Effector CD8-positive, alpha-beta T cell (primary cell): ENCODE measurements at regions not wholly inside any gene's neighbourhood (a gene's known extent, or its start where the extent isn't known, plus 50 kb on each side); places are given as distances from the start of the nearest gene placed in this dataset.

Experiments used
- DNase-seq: peaks from one replicate; lab custom pipeline; 2025; lab: John Stamatoyannopoulos, UW

GRCh38 chr1:34409689-34410229 lies 233.1 kb downstream of the C1orf94 start:
- no peak for DNase-seq

DNA sequence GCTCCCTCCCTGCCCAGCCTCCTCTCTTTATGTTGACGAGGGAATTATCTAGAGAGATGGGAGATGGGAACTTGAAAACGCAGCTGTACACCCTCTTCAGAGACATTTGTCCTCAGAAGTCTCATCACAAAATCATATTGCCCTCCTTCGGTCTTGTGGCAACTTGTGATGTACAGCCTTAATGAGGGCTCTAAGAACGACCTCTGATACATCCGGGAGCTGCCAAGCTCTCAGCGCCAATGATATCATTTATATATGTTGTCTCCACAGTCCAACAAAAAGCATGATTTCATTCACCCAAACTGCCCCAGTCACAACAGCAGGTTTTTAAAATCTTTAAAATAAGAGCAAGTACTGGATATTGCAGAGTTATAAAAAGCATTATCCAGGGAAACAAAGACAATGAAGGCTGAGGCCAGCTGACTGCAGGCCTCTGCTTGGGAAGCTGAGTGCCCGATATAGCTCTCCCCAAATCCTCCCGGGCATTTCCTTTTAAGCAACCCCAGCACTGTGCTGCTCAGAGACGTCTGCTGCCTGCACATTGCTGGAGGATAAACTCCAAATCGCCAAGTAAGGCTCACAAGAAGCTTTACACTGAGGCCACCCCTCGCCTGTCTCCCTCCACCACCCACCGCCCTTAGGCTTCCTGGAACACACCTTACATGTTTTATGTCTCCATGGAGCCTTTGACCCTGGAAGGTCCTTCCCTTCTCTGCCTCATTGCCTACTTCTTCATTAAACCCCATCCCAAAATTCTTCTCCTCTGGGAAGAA lies 236.1 kb downstream of the C1orf94 start:
- DNase-seq: no peak

DNA sequence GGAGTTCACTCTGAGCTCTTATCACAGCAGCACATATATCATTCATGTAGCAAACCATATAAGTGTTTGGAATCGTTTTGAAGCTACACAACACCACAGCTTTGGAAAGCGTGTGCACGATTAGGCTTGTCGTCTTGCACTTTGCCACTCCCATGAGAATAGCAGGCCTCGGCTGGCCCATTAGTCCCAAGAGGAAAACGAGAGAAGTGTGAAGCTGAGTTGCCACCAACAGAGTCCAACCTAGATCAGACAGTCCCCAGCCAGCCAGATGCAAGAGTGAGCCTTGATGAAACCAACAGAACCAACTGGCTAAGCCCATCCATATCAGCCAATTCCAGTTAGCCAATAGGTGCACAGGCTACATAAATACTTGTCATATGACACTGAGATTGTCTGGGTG lies 238.4 kb downstream of the C1orf94 start:
- no peak for DNase-seq

DNA sequence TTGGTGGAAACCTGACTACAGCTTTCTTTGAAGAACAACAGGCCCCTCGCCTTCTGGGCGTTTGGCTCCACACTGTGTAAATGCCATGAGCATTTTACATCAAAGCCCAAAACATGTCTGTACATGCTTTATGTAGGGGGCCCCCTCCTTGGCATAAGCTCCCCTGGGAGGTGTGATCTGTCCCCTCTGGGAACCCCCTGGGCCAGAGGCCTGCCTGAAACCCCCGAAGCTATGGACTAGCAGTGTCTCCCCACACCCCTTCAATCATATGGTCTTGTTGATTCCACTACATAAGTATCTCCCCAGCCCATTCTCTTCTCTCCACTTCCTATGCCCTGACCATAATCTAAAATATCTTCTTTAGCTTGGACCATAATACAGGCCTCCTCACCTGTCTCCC lies 241.5 kb downstream of the C1orf94 start:
- DNase-seq: no peak

DNA sequence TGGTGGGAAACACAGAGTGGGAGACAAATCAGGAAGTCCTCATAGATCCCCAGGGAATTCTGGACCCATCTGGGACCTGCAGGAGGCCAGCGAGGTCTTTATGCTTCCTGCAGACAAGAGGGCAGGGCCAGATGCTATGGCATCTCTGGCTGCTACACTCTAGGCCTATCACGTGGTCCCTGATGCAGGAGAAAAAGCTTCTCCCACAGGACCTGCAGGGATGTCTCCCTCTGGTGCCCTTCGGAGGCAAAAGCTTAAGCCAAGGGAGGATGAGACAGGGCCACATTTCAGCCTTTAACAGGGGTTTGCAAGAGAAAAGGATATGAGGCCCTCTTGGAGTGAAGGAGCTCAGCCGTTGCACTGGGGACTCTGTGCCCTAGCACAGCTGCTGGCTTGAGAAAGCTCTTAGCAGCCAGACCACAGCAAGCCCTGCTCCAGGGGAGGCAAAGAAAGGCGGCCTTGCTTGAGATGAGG lies 243.0 kb downstream of the C1orf94 start:
- no peak for DNase-seq

DNA sequence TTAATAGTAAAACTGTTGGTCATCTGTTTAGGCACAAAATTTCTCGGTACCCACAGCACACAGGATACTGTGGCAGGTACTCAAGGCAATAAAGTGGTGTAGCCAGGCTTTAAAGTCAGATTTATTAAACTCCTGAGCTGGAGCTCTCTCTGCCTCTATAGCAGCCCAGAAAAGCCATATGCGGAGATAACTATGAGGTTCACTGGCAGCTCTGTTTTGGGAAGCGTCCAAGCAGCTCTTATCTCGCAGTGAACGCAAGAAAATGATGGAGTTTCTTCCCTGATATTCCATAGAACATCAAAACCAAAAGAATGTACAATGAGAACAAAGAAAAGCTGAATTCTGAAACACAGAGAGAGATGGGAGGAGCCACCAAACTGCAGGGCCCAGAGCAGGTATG lies 248.3 kb downstream of the C1orf94 start:
- no peak for DNase-seq

GRCh38 chr1:34425785-34426184 lies 249.1 kb downstream of the C1orf94 start:
- no peak for DNase-seq

GRCh38 chr1:34426325-34426896 lies 249.7 kb downstream of the C1orf94 start:
- DNase-seq: no peak

- no peak for DNase-seq
Observed at GRCh38 chr1:34427170-34427569, 250.5 kb downstream of the C1orf94 start.

GRCh38 chr1:34433099-34433498 lies 256.4 kb downstream of the C1orf94 start:
- DNase-seq: no peak

DNA sequence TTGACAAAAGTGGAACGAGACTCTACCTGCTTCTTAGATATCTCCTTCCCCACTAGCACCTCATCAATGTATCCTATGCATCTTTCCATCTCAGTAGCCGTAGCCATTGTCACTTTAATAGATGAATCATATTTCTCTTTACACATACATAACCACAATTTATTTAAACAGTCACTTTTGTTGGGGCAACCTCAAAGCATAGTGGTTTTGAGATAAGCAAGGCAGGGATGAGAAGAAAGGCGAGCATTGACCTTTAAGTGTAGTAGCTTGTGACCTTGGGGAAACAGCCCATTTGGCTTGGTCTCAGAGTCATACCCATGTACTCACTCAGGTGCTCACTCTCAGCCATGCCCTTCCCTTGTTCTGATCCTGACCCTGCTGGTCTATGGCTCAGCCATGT lies 260.1 kb downstream of the C1orf94 start:
- DNase-seq: no peak

GRCh38 chr1:34441259-34442069 lies 264.8 kb downstream of the C1orf94 start:
- DNase-seq: no peak

GRCh38 chr1:34444516-34444915 lies 267.8 kb downstream of the C1orf94 start:
- DNase-seq: no peak

DNA sequence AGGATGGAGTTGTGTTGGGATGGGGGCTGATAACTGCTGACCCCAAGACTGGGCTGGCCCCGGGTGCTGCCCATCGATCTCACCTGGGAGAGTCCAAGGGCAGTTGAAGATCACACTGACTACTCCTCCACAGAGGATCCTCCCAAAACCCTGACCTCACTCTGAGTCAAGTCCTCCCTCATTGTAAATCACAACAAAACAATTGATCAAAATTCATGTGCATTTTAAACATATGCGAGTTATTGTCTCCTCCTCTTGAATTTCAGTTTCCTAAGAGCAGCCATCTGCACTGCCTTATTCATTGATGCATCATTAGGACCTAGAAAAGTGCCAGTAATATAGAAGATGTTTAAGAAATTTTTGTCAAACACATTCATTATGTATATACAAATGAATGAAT lies 273.6 kb downstream of the C1orf94 start:
- no peak for DNase-seq

DNA sequence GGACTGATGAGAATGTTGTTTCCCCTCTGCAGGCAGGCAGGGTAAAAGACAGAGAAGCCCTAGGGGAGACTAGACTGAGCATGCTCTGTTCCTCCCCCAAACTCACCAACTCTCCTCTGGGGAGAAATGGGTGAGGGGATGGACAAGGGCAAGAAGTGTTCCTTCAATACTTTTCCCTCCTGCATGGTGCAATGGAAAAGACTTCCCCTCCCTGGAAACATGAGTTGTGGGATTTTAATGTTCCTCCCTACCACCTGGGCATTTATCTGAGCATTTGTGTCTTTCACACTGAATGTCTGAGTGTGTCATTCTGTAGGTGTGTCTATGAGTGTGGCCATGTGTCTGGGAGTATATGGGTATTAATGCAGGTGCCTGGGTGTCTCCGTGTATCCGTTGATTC lies 275.7 kb downstream of the C1orf94 start:
- DNase-seq: no peak

DNA sequence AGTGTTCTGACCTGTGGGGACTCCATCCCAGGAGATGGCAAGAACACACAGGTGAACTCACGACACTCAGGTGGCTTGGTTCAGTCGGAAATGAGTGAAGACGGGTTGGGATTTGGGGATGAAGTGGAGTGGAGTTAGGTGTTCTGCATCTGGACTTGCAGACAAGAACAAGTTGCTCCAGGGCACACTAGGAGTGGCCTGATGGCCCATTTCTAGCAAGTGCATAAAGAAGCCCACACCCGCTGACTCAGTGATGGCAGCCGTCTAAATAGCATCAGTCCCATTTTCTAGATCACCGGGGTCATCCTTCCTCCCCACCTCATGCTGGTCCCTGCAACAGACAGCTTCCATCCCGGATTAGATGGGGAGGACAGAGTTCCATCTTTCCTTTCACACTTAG lies 278.4 kb downstream of the C1orf94 start:
- DNase-seq: no peak

GRCh38 chr1:34460193-34460592 lies 283.5 kb downstream of the C1orf94 start:
- DNase-seq: no peak

DNA sequence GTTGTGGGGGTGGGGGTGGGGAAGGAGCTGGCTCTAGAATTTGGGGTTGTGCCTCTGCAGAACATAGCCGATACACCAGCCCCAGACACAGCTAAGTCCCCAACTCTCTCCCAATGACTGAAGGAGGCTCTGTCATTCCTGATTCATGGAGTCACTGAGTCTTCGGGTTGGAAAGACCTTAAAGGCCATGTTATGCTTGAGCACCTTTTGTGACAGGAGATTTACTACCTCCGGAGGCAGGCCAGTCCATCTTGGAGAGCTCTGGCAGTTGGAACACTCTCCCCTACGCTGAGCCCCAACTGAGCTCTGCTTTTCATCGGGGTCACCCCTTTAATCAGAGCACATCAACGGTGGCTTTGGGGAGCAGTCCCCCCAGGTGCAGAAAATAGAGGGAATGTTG lies 284.4 kb upstream of the GJB5 start:
- DNase-seq: no peak

DNA sequence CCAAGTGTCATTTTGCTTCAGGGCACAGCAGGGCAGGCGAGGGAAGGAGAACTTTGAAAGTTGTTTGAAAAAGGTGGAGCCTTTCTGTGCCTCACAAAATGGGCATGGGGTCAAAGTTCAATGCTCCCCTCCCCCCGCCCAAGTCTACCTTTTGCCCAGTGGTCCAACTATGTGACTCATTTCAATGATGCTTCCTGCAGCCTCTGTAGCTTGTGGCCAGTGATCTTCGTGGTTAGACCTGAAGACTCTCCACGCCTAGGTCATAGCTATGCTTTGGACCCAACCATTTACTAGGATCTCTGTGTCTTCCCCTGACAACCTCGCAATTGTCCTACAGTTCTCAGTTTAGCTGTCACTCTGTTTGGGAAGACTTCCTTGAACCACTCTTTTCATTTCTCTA lies 280.3 kb upstream of the GJB5 start:
- no peak for DNase-seq

GRCh38 chr1:34476371-34476770 lies 278.5 kb upstream of the GJB5 start:
- DNase-seq: no peak

GRCh38 chr1:34477632-34478141 lies 277.2 kb upstream of the GJB5 start:
- no peak for DNase-seq

GRCh38 chr1:34478515-34479076 lies 276.3 kb upstream of the GJB5 start:
- no peak for DNase-seq
